HCT116 (cell line): ENCODE measurements at regions not wholly inside any gene's neighbourhood (a gene's known extent, or its start where the extent isn't known, plus 50 kb on each side); places are given as distances from the start of the nearest gene placed in this dataset.

Source experiments
- ATAC-seq: fragments of 200-7000 bp; cut with Tn5 transposase; 2 replicates; pipeline ENCODE4 v1.9.1; 2020; ENCODE audit warnings: mild to moderate bottlenecking, moderate library complexity
- BruUV-seq: library from RNA; stranded (reverse); fragments of 400-500 nt; replicated peaks from 2 replicates; lab custom pipeline; 2021; lab: Mats Ljungman, UMichigan
- CTCF ChIA-PET: fragments of 300-600 bp; sonication (Branson Sonifier 250); formaldehyde crosslinking; loops from one replicate; lab custom pipeline; 2021; ENCODE audit warnings: antibody characterized with exemption; lab: Charles Lee
- POLR2A ChIA-PET: fragments of 300-600, 350-600 bp; sonication (Branson Sonifier 250); formaldehyde crosslinking; loops from one replicate; lab custom pipeline; 2021; ENCODE audit warnings: antibody characterized with exemption; lab: Charles Lee
- RAD21 ChIA-PET, 2 experiments: fragments of 300-600 bp; sonication (Branson Sonifier 250); formaldehyde crosslinking; loops; one replicate each; lab custom pipeline; 2023; ENCODE audit warnings: low total read pairs in 2 of 2; ENCODE audit not compliant: uncharacterized antibody in 2 of 2, unreplicated experiment in 2 of 2, low non-redundant PET in 1 of 2; lab: Charles Lee
- DNase-seq: peaks from one replicate; pipeline ENCODE4 v3.0.0-alpha.2; 2010; ENCODE audit warnings: low read depth, low spot score
- H2AFZ ChIP-seq: fragments of 200-600 bp; shearing (Covaris generic), sonication (generic); 2 replicates; pipeline ENCODE4 v1.6.1; 2017; ENCODE audit warnings: low read depth, mixed run types, mixed read lengths, antibody characterized with exemption, low read length; ENCODE audit not compliant: poor library complexity, severe bottlenecking
- H3K27ac ChIP-seq: 2 replicates; pipeline ENCODE4 v1.5.1; 2012; ENCODE audit warnings: low read depth, low read length
- H3K27me3 ChIP-seq: fragments of 200-600 bp; sonication (generic); 2 replicates; pipeline ENCODE4 v1.6.1; 2016; ENCODE audit warnings: mixed run types, low read length, mixed read lengths; ENCODE audit not compliant: insufficient read depth
- H3K36me3 ChIP-seq, 2 experiments: fragments of 200-500 bp in 1 of 2; fragments of 200-600 bp in 1 of 2; sonication (Bioruptor generic) in 1 of 2; sonication (generic) in 1 of 2; 2 replicates each; pipeline versions ENCODE4 v1.5.1 to v1.6.1; 2014 to 2016; ENCODE audit warnings: low read length in 2 of 2, inconsistent platforms in 1 of 2, mixed read lengths in 1 of 2, mixed run types in 1 of 2; ENCODE audit not compliant: insufficient read depth in 2 of 2, control insufficient read depth in 1 of 2
- H3K4me1 ChIP-seq, 2 experiments: fragments of 200-600 bp in 1 of 2; sonication (generic) in 1 of 2; 2 replicates each; pipeline versions ENCODE4 v1.5.1 to v1.6.1; 2012 to 2017; ENCODE audit warnings: low read length in 2 of 2, inconsistent platforms in 1 of 2, mild to moderate bottlenecking in 1 of 2, mixed read lengths in 1 of 2, mixed run types in 1 of 2, moderate library complexity in 1 of 2; ENCODE audit not compliant: insufficient read depth in 2 of 2, control insufficient read depth in 1 of 2
- H3K4me2 ChIP-seq: fragments of 200-600 bp; sonication (generic); 2 replicates; pipeline ENCODE4 v1.6.1; 2017; ENCODE audit warnings: mixed run types, low read length, mixed read lengths
- H3K4me3 ChIP-seq, 2 experiments: fragments of 200-600 bp in 1 of 2; sonication (generic) in 1 of 2; replicated peaks in 1 of 2; 2 replicates each; pipeline ENCODE4 v1.5.1; 2011 to 2016; ENCODE audit warnings: low read length in 2 of 2, control low read depth in 1 of 2, low read depth in 1 of 2, mild to moderate bottlenecking in 1 of 2, mixed read lengths in 1 of 2, mixed run types in 1 of 2
- H3K79me2 ChIP-seq: fragments of 200-600 bp; sonication (generic); 2 replicates; pipeline ENCODE4 v1.6.1; 2017; ENCODE audit warnings: mild to moderate bottlenecking, mixed run types, low read length, moderate library complexity, mixed read lengths; ENCODE audit not compliant: insufficient read depth
- H3K9ac ChIP-seq: fragments of 200-600 bp; sonication (generic); 2 replicates; pipeline ENCODE4 v1.6.1; 2016; ENCODE audit warnings: low read length, mixed read lengths
- H3K9me2 ChIP-seq: fragments of 200-600 bp; sonication (generic), shearing (Covaris generic); 2 replicates; pipeline ENCODE4 v1.6.1; 2017; ENCODE audit warnings: mixed run types, mild to moderate bottlenecking, moderate library complexity; ENCODE audit not compliant: insufficient read depth
- H3K9me3 ChIP-seq, 2 experiments: fragments of 200-500 bp in 1 of 2; fragments of 200-600 bp in 1 of 2; sonication (Bioruptor generic) in 1 of 2; sonication (generic) in 1 of 2; 2 replicates each; pipeline ENCODE4 v1.6.1; 2014 to 2017; ENCODE audit warnings: low read length in 2 of 2, mixed read lengths in 2 of 2, inconsistent platforms in 1 of 2, low read depth in 1 of 2, mild to moderate bottlenecking in 1 of 2, mixed run types in 1 of 2, moderate library complexity in 1 of 2; ENCODE audit not compliant: control insufficient read depth in 1 of 2, insufficient read depth in 1 of 2
- H4K20me1 ChIP-seq: fragments of 200-600 bp; sonication (generic), shearing (Covaris generic); 2 replicates; pipeline ENCODE4 v1.6.1; 2017; ENCODE audit warnings: mixed run types, mild to moderate bottlenecking, moderate library complexity; ENCODE audit not compliant: insufficient read depth
- CTCF ChIP-seq, 3 experiments: fragments of 200-600 bp in 1 of 3; sonication (generic) in 1 of 3; IDR thresholded peaks in 2 of 3; conservative IDR thresholded peaks in 1 of 3; 2 replicates each; pipeline ENCODE4 v1.5.1; 2012 to 2017; ENCODE audit warnings: low read depth in 2 of 3, low read length in 2 of 3, antibody characterized with exemption in 1 of 3, borderline replicate concordance in 1 of 3, control low read depth in 1 of 3, mild to moderate bottlenecking in 1 of 3, mixed read lengths in 1 of 3, mixed run types in 1 of 3, moderate library complexity in 1 of 3; ENCODE audit not compliant: insufficient read depth in 1 of 3
- EGR1 ChIP-seq: IDR thresholded peaks from 2 replicates; pipeline ENCODE4 v1.6.1; 2012; ENCODE audit warnings: low read depth
- ELF1 ChIP-seq: IDR thresholded peaks from 2 replicates; pipeline ENCODE4 v1.6.1; 2012; ENCODE audit warnings: low read depth, borderline replicate concordance
- REST ChIP-seq: IDR thresholded peaks from 2 replicates; pipeline ENCODE4 v1.6.1; 2012; ENCODE audit warnings: low read depth
- SRF ChIP-seq: IDR thresholded peaks from 2 replicates; pipeline ENCODE4 v1.6.1; 2012; ENCODE audit warnings: low read depth
- TCF7L2 ChIP-seq: IDR thresholded peaks from 2 replicates; pipeline ENCODE4 v1.7.0; 2011; ENCODE audit warnings: borderline replicate concordance, inconsistent platforms; ENCODE audit not compliant: insufficient read depth, insufficient read length; ENCODE audit errors: extremely low read depth
- YY1 ChIP-seq: IDR thresholded peaks from 2 replicates; pipeline ENCODE4 v1.6.1; 2011; ENCODE audit warnings: low read length, low read depth, moderate library complexity, mild to moderate bottlenecking; ENCODE audit not compliant: insufficient replicate concordance; ENCODE audit errors: extremely low read depth
- intact Hi-C: fragments of 100-400 bp; cut with micrococcal nuclease; formaldehyde crosslinking; loops from 2 replicates; pipeline ENCODE4 v1.10.0; 2022

- BruUV-seq, result no TSS peak
These were observed 349.8 kb downstream of the IPO8 start for GRCh38 chr12:30345744-30346471.

More at GRCh38 chr12:30345744-30346471, 349.8 kb downstream of the IPO8 start:
- no peaks in the 10 kb centered on the region for H3K79me2 ChIP-seq
- H3K9me2 ChIP-seq, result no peaks in the 10 kb centered on the region
- H3K9me3 ChIP-seq, result no peaks in the 10 kb centered on the region; a peak in 1 of 4 replicates
- no peak overlapping the region for H3K27ac ChIP-seq
- H3K4me1 ChIP-seq, result no peaks in the 10 kb centered on the region
- intact Hi-C loops, result no loop called here
- no peak overlapping the region for H3K9ac ChIP-seq
- ChIA-PET CTCF (no interaction called here), POLR2A (no interaction called here), RAD21 (no interaction called here)
- H4K20me1 ChIP-seq, result no peaks in the 10 kb centered on the region
- no peaks in the 10 kb centered on the region for H3K27me3 ChIP-seq
- no peak overlapping the region for H3K4me3 ChIP-seq
- DNase-seq (no peak), ATAC-seq (no peak)
- no peak for TF ChIP-seq ELF1
- TF ChIP-seq REST, result no peak
- TF ChIP-seq SRF, result no peak
- no peak for TF ChIP-seq YY1
- TF ChIP-seq EGR1, result no peak
- no peak for TF ChIP-seq CTCF (IDR thresholded peaks at IDR 0.05 in 2 of 3, conservative IDR thresholded peaks at IDR 0.05 in 1 of 3; ENCODE audit: borderline replicate concordance in 1 of 3, insufficient read depth in 1 of 3, low read depth in 2 of 3, low read length in 2 of 3)
- TF ChIP-seq TCF7L2, result no peak
- no peak overlapping the region for H3K4me2 ChIP-seq
- H2AFZ ChIP-seq, result no peak overlapping the region
- no peaks in the 10 kb centered on the region for H3K36me3 ChIP-seq
